Upper lobe of right lung (tissue), 1 donor: ENCODE measurements at regions not wholly inside any gene's neighbourhood (a gene's known extent, or its start where the extent isn't known, plus 50 kb on each side); places are given as distances from the start of the nearest gene placed in this dataset.
A peak's percentile ranks its signal among the peaks of the same experiment; 100 is the strongest.

Source experiments
- ATAC-seq: fragments of 200-7000 bp; cut with Tn5 transposase; one replicate; pipeline ENCODE4 v1.9.1; 2020; ENCODE audit warnings: mild to moderate bottlenecking, moderate library complexity
- DNase-seq: peaks from one replicate; pipeline ENCODE4 v3.0.0-alpha.2; 2020
- H3K27ac ChIP-seq: fragments of 200-600 bp; one replicate; pipeline ENCODE4 v1.8.0; 2022
- H3K27me3 ChIP-seq: fragments of 200-600 bp; one replicate; pipeline ENCODE4 v1.8.0; 2022; ENCODE audit warnings: mild to moderate bottlenecking
- H3K36me3 ChIP-seq: fragments of 200-600 bp; one replicate; pipeline ENCODE4 v1.8.0; 2022
- H3K4me1 ChIP-seq: fragments of 200-600 bp; one replicate; pipeline ENCODE4 v1.8.0; 2022
- H3K4me3 ChIP-seq: fragments of 200-600 bp; one replicate; pipeline ENCODE4 v1.8.0; 2022; ENCODE audit warnings: mild to moderate bottlenecking
- H3K9me3 ChIP-seq: fragments of 200-600 bp; one replicate; pipeline ENCODE4 v1.8.0; 2022
- intact Hi-C: fragments of 100-400 bp; cut with DNase I; formaldehyde crosslinking; loops from one replicate; pipeline ENCODE4 v1.11.0; 2022
- TF ChIP-seq, protein P1 (sequence below): fragments of 200-600 bp; IDR thresholded peaks from one replicate; pipeline ENCODE4 v1.8.0; 2022; ENCODE audit warnings: antibody characterized with exemption
- donor health status: DM: no; HTN: yes; CAD: no; lungs with severe emphysema.

DNA sequence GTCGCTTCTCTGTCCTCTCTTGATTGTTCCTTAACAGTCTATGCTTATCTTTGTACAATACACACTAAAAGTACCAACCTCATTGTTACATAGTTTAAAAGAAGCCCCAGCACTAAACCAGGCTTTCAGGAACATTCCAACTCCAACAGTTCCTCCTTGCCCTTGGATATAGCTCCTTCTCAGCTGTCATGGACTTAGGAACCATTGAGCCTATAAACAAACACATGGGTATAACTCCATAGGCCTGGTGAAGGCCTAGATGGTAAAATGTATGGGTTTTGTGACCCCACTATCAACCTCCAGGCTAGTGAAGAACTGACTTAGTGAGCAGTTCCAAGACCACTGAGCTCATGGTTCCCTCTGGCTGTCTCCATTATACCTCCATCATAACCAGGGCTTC is 74.8 kb upstream of the SLC39A10 start:
- no peaks in the 10 kb centered on the region for H3K9me3 ChIP-seq
- no peak for ATAC-seq
- no peak for DNase-seq
- no peaks in the 10 kb centered on the region for H3K27me3 ChIP-seq
- no peak overlapping the region for H3K4me3 ChIP-seq
- H3K4me1 ChIP-seq: no peaks in the 10 kb centered on the region
- H3K36me3 ChIP-seq: no peaks in the 10 kb centered on the region
- intact Hi-C loops: no loop called here
- H3K27ac ChIP-seq: no peak overlapping the region
- TF ChIP-seq, protein P1, sequence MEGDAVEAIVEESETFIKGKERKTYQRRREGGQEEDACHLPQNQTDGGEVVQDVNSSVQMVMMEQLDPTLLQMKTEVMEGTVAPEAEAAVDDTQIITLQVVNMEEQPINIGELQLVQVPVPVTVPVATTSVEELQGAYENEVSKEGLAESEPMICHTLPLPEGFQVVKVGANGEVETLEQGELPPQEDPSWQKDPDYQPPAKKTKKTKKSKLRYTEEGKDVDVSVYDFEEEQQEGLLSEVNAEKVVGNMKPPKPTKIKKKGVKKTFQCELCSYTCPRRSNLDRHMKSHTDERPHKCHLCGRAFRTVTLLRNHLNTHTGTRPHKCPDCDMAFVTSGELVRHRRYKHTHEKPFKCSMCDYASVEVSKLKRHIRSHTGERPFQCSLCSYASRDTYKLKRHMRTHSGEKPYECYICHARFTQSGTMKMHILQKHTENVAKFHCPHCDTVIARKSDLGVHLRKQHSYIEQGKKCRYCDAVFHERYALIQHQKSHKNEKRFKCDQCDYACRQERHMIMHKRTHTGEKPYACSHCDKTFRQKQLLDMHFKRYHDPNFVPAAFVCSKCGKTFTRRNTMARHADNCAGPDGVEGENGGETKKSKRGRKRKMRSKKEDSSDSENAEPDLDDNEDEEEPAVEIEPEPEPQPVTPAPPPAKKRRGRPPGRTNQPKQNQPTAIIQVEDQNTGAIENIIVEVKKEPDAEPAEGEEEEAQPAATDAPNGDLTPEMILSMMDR: no peak

DNA sequence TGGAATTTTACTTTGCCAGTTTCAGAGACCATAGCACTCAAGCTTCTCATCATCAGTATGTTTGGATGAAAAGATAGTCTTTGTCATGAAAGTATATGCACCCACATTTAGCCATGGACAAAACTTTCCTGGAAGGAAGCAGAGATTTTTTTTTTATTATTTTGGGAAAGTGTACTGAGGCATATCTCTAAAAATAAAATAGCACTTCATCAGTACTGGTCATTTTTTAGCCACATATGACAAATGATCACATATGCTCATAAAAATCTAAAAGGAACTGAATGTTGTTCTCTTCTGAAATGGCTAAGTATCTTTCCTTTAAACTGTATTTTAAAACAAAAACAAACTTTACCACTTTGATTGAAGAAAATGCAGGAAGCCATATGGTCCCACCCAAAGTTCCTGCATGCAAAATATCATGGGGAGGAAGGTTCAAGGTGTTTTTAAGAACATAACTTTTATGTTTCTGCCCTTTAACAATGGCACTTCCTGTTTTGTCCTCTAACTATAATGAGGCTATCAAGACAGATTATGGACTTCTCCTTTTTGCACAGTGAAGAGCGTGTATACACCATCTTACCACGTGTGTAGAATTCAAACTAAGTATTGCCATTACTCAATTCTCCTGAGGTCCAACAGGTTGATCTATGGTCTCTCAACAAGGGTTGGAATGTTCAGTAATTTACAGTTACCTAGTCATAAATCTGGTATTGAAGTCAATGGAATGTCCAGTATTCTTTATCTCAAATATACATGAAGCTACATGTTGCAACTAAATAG is 77.1 kb upstream of the SLC39A10 start:
- H3K27me3 ChIP-seq: no peaks in the 10 kb centered on the region
- no peaks in the 10 kb centered on the region for H3K36me3 ChIP-seq
- H3K4me3 ChIP-seq: no peak overlapping the region
- TF ChIP-seq, protein P1: no peak
- H3K9me3 ChIP-seq: no peaks in the 10 kb centered on the region
- intact Hi-C loops: no loop called here
- H3K4me1 ChIP-seq: peaks cover 9% of the 10 kb centered on the region
- no peak for DNase-seq
- no peak overlapping the region for H3K27ac ChIP-seq
- peak; percentile 78 for ATAC-seq

DNA sequence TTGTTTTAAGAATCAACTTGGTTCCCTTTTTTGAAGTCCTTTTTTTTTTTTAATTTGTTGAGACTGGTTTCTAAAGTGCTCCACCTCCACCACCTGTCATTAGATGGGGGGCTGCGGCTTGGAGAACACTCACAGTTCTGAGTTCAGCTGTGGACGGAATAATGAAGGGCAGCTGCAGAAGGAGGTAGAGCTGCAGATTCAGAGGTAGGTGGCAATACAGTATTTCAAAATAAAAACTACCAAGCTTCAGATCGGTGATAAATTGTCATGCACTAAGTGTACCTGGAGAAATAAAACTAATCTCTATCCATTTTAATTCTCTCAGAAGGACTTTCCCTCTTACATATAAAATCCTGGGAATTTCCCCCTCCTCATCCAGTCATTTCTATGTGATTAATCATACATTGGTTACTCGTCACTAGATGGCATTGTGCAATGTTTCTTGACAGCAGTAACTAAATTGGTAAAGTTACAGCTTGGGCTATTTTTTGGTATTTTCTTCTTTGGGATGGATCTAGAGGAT is 81.1 kb upstream of the SLC39A10 start:
- H3K4me3 ChIP-seq: no peak overlapping the region
- intact Hi-C loops: no loop called here
- H3K4me1 ChIP-seq: peaks cover 9% of the 10 kb centered on the region
- H3K9me3 ChIP-seq: no peaks in the 10 kb centered on the region
- no peak overlapping the region for H3K27ac ChIP-seq
- TF ChIP-seq, protein P1: no peak
- DNase-seq (no peak), ATAC-seq (peak; percentile 48)
- H3K36me3 ChIP-seq: no peaks in the 10 kb centered on the region
- H3K27me3 ChIP-seq: no peaks in the 10 kb centered on the region

DNA sequence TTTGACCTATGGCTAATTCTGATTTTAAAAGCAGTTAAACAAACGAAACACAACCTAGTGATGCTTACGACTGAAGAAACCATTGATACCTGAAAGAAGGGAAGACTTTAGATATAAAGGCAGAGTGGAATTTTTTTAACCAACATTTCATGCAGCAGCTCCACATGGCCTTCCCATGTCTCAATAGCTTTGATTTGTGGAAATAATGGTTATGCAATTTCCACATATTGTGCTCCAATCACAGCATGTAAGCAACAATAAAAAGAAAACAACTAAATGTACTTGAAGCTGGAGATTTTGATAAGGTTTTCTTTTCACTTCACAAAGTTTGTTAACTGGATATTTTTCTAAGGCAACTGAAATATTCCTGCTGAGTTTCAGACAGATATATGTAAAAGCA is 82.0 kb upstream of the SLC39A10 start:
- TF ChIP-seq, protein P1: no peak
- Histone ChIP-seq H3K27ac (no peak overlapping the region), H3K36me3 (no peaks in the 10 kb centered on the region), H3K4me3 (no peak overlapping the region), H3K27me3 (no peaks in the 10 kb centered on the region), H3K9me3 (no peaks in the 10 kb centered on the region), H3K4me1 (peaks cover 9% of the 10 kb centered on the region)
- intact Hi-C loops: no loop called here
- no peak for DNase-seq
- ATAC-seq: no peak

DNA sequence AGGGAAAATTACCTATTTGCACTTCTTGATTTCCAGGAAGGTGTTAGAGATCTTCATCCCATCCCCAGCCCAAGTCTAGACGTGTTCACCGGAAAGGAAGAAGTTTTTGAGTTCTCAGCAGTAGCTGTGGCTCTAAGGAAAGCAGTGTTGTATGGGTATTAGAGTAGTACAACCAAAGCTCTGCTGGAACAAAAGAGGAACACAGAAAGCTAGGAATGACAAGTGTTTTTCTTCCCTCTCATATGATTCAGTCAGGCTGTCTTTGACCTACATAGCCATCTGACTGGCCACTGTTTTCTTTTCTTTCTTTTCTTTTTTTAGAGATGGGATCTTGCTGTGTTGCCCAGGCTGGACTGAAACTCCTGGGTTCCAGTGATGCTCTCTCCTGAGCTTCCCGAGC is 82.7 kb upstream of the SLC39A10 start:
- Histone ChIP-seq H3K36me3 (no peaks in the 10 kb centered on the region), H3K27ac (no peak overlapping the region), H3K9me3 (no peaks in the 10 kb centered on the region), H3K27me3 (no peaks in the 10 kb centered on the region), H3K4me3 (no peak overlapping the region), H3K4me1 (peaks cover 9% of the 10 kb centered on the region)
- ATAC-seq: peak; percentile 84
- DNase-seq: no peak
- TF ChIP-seq, protein P1: no peak
- intact Hi-C loops: no loop called here
